ENCODE measurements at regions not wholly inside any gene's neighbourhood (a gene's known extent, or its start where the extent isn't known, plus 50 kb on each side); places are given as distances from the start of the nearest gene placed in this dataset.

- TF ChIP-seq POLR2AphosphoS5 (IDR thresholded peaks at IDR 0.05; ENCODE audit: low read depth, low read length) (no peak), FOXP2 (optimal IDR thresholded peaks at IDR 0.05; ENCODE audit: borderline replicate concordance, extremely low read depth, extremely low read length, insufficient read depth) (no peak), SIN3A (IDR thresholded peaks at IDR 0.05; ENCODE audit: borderline replicate concordance, insufficient read depth, low read length) (no peak), TAF1 (IDR thresholded peaks at IDR 0.05; ENCODE audit: borderline replicate concordance, insufficient read depth, low read length) (no peak)
- TF ChIP-seq, protein P1, sequence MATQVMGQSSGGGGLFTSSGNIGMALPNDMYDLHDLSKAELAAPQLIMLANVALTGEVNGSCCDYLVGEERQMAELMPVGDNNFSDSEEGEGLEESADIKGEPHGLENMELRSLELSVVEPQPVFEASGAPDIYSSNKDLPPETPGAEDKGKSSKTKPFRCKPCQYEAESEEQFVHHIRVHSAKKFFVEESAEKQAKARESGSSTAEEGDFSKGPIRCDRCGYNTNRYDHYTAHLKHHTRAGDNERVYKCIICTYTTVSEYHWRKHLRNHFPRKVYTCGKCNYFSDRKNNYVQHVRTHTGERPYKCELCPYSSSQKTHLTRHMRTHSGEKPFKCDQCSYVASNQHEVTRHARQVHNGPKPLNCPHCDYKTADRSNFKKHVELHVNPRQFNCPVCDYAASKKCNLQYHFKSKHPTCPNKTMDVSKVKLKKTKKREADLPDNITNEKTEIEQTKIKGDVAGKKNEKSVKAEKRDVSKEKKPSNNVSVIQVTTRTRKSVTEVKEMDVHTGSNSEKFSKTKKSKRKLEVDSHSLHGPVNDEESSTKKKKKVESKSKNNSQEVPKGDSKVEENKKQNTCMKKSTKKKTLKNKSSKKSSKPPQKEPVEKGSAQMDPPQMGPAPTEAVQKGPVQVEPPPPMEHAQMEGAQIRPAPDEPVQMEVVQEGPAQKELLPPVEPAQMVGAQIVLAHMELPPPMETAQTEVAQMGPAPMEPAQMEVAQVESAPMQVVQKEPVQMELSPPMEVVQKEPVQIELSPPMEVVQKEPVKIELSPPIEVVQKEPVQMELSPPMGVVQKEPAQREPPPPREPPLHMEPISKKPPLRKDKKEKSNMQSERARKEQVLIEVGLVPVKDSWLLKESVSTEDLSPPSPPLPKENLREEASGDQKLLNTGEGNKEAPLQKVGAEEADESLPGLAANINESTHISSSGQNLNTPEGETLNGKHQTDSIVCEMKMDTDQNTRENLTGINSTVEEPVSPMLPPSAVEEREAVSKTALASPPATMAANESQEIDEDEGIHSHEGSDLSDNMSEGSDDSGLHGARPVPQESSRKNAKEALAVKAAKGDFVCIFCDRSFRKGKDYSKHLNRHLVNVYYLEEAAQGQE (IDR thresholded peaks at IDR 0.05; ENCODE audit: insufficient read depth in 1 of 2, low read depth in 2 of 2, low read length in 2 of 2) = no peak
Observed at GRCh38 chr7:84529480-84530205, 335.1 kb upstream of the SEMA3A start.

- no peak for TF ChIP-seq SIN3A (IDR thresholded peaks at IDR 0.05; ENCODE audit: borderline replicate concordance, insufficient read depth, low read length)
- TF ChIP-seq FOXP2 (optimal IDR thresholded peaks at IDR 0.05; ENCODE audit: borderline replicate concordance, extremely low read depth, extremely low read length, insufficient read depth) = no peak
- TF ChIP-seq, protein P1 (IDR thresholded peaks at IDR 0.05; ENCODE audit: insufficient read depth in 1 of 2, low read depth in 2 of 2, low read length in 2 of 2) = no peak
- TF ChIP-seq TAF1 (IDR thresholded peaks at IDR 0.05; ENCODE audit: borderline replicate concordance, insufficient read depth, low read length) = no peak
- no peak for TF ChIP-seq POLR2AphosphoS5 (IDR thresholded peaks at IDR 0.05; ENCODE audit: low read depth, low read length)
Observed at GRCh38 chr7:84528756-84529479, 334.3 kb upstream of the SEMA3A start.

DNA sequence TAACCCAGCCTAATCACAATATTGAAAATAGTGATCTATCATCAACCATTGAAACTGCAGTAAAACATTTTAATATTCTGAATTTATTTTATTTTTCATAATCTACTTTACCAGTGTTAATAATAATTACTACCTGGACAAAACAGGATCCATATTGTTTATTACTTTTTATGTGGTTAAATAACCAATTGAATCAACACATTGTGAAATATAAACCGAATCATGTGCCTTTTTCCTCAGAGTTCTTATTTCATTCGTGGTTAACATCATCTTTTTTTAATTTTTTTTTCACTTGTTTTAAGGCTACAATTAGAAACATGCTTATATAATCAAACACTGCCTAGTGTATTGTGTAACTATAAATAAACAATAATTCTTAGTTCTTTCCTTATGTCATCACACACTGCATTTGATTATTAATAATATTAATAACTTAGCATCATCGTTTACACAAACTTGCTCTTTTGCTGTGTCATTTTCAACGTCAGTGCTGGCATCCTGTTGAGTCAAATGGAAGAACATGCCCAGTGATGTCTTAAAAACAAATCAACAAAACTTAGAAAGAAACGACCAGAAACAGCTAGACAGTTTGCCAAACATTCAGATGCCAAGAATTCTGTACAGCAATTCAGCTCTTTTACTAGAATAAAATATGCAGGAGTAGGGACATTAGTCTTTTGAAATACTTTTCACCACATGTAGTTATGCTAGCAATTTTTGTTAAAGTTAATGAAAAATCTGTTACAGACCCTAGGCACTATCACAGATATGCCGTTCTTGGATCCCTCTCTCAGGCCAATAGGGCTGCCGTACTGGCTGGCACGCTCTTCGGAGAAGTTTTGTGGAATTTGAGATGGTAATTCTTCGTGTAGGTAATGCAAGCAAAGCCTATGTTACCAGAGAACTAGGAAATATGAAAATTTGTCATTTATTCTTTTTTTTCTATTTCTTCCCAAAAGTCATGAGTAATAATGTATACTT, 330.4 kb upstream of the SEMA3A start:
- no peak for TF ChIP-seq TAF1 (IDR thresholded peaks at IDR 0.05; ENCODE audit: borderline replicate concordance, insufficient read depth, low read length)
- TF ChIP-seq, protein P1 (IDR thresholded peaks at IDR 0.05; ENCODE audit: insufficient read depth in 1 of 2, low read depth in 2 of 2, low read length in 2 of 2) = no peak
- TF ChIP-seq POLR2AphosphoS5 (IDR thresholded peaks at IDR 0.05; ENCODE audit: low read depth, low read length) = no peak
- TF ChIP-seq FOXP2 (optimal IDR thresholded peaks at IDR 0.05; ENCODE audit: borderline replicate concordance, extremely low read depth, extremely low read length, insufficient read depth) = no peak

GRCh38 chr7:84513061-84513460, 318.5 kb upstream of the SEMA3A start:
- TF ChIP-seq POLR2AphosphoS5 (IDR thresholded peaks at IDR 0.05; ENCODE audit: low read depth, low read length) = no peak
- no peak for TF ChIP-seq TAF1 (IDR thresholded peaks at IDR 0.05; ENCODE audit: borderline replicate concordance, insufficient read depth, low read length)
- no peak for TF ChIP-seq SIN3A (IDR thresholded peaks at IDR 0.05; ENCODE audit: borderline replicate concordance, insufficient read depth, low read length)
- TF ChIP-seq FOXP2 (optimal IDR thresholded peaks at IDR 0.05; ENCODE audit: borderline replicate concordance, extremely low read depth, extremely low read length, insufficient read depth) = no peak
- TF ChIP-seq, protein P1 (IDR thresholded peaks at IDR 0.05; ENCODE audit: insufficient read depth in 1 of 2, low read depth in 2 of 2, low read length in 2 of 2) = no peak

Measured in PFSK-1 (cell line).